ENCODE measurements at regions not wholly inside any gene's neighbourhood (a gene's known extent, or its start where the extent isn't known, plus 50 kb on each side); places are given as distances from the start of the nearest gene placed in this dataset.
"Not testable (repeated sequence)": the region's sequence is repeated elsewhere in the genome, so short reads cannot be mapped to it uniquely, and the experiment has no call there.

DNA sequence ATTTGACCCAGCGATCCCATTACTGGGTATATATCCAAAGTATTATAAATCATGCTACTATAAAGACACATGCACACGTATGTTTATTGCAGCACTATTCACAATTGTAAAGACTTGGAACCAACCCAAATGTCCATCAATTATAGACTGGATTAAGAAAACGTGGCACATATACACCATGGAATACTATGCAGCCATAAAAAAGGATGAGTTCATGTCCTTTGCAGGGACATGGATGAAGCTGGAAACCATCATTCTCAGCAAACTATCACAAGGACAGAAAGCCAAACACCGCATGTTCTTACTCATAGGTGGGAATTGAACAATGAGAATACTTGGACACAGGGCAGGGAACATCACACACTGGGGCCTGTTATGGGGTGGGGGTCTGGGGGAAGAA, 317.8 kb downstream of the TSHZ3 start:
- not testable (repeated sequence) for DNase-seq

DNA sequence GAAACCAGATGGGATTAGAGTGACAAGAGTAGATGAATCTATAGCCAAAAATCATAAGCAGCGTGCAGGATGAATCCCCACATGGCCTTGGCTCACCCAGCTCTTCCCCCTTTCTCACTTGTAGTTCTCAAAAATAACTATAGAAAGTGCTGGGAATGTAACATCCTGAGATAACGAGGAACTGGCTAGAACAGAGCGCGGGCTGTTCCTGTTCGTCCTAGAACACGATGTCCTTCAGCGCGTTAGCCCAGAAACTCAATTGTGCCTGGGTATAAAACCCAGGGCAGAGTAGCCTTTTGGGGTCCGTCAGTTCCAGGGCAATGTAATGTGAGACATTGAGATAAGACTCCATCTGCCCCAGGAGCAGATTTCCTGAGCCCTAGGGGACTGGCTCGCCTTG, 326.2 kb downstream of the TSHZ3 start:
- no peak for DNase-seq

DNA sequence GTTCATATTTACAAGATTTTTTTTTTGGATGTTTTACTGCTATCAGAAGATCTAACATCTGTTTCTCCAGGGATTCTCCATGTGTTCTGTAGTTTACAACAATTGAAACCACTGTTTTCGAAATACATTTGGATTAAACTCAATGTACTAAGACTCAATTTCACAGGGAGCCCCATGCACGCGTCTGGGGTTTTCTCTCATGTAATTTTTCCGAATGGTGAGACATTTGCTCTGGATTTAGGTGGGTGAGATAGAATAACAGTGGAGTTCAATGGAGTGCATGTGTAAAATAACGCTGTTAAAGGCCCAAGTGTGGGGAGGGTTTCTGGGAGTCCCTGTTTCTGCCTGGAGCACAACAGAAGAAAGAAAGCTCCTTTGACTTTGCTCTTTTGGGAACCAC, 330.3 kb downstream of the TSHZ3 start:
- no peak for DNase-seq

DNA sequence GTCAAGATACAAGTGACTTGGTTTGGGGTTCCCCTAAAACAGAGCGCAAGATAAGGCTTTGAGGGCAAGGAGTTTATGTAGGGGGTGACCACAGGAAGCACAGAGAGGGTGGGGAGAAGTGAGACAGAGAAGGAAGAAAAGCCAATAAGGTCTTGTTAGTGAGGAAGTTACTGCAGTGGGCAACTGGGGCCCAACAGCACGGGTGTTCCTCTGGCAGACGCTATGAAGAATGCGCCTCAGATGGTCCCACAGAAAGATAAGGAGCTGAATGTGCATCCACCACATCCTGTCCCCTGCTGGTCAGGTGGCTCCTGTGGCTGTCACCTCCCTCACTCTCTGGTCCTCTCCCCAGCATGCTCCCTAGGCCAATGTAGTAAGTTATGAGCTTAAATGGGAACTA, 333.5 kb downstream of the TSHZ3 start:
- peak in 1 of 5 experiments; percentile 14 for DNase-seq

DNA sequence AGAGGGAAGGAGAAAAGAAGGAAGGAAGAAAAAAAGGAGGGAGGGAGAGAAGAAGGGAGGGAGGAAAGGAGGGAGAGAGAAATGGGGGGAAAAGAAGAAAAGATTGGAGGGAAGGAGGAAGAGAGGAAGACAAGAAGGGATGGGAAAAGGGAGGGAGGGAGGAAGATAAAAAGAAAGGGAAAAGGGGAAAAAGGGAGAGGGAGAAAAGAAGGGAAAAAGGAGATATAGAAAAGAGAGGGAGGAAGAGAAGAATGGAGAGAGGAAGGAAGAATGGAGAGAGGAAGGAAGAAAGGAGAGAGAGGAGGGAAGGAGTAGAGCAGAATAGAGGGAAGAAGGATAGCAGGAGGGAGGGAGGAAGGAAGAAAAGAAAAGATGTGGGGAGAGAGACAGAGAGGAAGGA, 334.6 kb downstream of the TSHZ3 start:
- DNase-seq = no peak

DNA sequence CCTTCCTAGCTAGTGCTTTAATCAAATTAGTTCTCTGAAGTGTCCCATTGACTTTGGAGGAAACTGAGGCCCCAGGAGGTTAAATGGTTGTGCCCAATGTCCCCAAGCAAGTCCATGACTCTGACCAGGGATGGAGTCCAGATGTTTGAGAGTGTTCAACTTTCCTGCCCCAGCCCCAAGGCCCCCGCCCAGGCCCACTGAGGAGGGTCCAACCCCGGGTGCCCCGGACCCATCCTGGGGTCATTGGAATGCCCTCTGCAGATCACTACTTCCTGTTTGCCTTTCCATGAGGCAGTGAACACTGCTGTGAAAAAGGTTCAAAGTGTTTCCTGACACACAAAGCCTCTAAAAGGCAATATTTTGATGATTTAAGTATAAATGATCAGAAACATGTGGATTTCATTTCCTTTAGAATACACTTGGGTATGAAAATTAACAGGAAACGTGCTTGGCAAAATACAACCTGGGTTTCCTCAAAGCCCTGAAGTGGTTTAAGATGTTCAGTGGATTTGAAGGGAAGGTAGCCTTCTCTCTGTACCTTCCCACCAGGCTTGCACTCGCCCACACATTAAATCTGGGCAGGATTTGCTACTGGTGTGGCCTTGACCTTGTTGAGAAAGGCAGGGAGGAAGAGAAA, 335.7 kb downstream of the TSHZ3 start:
- DNase-seq = no peak

DNA sequence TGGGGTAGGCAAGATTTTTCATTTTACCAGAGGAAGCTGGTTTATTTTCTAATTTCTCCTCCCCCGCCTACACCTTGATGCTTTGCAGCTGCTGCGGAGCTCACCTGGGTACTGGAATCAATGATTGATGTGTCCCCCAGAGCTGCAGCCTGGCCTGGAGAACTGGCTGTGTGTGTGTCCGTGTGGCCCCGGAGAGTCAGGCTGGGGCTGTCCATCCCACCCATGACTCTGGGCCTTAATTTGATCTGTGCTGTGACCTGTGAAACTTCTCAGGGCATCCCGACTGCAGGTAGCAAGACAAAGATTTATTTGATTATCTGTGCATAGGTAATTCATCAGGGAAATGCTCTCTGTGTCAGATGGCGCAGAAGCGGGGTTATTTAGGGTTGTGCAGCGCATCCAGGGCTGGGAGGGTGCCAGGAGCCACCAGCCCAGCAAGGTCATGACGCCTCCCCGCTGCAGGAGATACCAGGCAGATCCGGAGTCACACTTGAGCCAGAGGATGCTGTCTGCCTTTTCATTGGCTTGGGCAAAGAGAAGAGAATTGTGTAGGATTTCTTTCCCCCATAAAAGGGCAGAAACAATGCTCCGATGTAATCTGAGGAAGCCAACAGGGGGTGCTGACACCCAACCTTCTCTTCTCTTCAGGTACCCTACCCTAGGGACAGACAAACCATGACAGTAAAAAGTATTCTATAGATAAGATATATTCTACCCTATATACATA, 346.6 kb downstream of the TSHZ3 start:
- no peak for DNase-seq

DNA sequence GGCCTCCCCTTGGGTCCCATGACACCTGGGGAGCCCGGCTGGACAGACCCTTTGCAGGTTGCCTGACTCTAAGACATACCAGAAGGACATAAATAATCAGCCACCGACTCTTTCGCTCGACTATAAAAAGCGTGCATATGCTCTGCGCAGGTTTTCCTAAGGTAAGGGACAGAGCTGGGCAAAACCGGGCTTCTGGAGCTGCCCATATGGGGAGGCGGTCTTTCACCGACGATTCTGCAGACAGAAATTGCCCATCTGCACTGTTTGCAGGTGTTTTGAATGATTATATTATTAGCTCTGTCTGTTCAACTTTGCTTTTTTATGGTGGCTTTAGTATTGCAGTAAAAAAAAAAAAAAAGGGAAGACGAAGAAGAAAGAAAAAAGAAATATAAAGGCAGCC, 347.2 kb downstream of the TSHZ3 start:
- no peak for DNase-seq

DNA sequence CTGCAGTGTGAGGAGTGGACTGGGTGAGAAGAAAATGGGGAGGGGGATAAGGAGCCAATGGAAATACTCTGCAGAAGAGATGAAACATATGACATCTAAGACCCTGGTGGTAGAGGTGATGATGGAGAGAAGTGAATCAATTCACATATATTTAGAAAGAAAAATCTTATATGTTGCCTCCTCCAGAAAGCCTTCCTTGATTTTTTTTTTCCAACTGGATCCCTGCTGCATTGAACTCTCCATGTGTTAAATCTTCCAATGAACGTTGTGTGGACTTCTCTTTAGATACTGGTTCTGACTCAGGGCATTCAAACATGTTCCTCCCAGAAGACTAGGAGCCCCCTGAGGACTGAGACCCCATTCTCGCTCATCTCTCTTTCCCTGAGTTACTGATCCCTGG, 348.3 kb downstream of the TSHZ3 start:
- DNase-seq = no peak

DNA sequence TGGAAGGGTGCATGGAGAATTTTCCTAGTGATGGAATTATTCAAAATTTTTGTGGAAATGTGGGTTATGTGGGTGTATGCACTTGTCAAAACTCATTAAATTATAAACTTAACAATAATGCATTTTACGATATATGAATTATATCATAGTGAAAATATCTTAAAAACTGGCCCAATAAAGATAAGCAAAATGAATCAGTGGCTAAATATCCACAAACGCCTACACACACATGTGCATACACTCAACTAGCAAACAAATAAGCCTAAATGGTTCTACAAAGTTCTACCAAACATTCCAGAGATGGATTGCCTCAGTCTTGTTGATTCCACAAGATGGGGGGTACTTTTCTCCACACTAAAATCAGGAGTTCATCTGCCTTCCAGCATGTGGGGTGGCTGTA, 349.5 kb downstream of the TSHZ3 start:
- no peak for DNase-seq

DNA sequence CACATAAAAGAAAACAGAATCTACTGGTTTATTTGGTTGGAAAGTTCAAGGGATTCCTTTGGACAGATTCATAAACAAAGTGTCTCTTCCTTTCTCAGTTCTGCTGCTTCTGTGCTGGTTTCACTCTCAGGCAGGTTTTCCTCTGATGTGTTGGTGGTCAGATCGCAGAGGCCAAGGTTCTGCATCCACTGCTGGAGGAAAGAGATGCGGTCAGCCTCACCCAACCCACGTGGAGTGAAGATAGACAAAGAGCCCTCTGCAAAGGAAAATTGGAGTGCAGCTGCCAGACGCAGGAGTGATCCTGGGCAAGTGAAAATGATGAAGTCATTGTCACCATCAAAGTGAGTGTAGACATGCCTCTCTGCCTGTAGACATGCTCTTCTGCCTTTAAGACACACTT, 352.0 kb downstream of the TSHZ3 start:
- no peak for DNase-seq

DNA sequence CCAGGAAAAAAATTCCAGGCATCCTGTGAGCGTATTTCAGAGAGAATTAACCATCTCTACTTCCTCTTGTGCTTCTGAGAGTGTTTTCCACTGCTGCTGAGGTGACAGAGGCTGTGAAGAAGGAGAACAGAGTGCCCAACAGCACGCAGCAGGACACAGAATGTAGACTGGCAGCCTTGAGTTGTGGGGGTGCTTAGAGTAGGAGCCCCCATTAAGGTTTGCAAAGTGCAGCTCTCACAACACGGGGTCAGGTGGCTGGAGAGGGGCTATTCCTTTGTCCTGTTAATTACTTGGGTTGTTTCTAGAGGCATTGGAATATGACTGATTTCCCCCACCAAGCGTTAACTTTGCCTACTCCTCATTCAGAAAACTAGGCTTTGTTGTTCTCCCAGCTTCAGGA, 370.6 kb downstream of the TSHZ3 start:
- no peak for DNase-seq

DNA sequence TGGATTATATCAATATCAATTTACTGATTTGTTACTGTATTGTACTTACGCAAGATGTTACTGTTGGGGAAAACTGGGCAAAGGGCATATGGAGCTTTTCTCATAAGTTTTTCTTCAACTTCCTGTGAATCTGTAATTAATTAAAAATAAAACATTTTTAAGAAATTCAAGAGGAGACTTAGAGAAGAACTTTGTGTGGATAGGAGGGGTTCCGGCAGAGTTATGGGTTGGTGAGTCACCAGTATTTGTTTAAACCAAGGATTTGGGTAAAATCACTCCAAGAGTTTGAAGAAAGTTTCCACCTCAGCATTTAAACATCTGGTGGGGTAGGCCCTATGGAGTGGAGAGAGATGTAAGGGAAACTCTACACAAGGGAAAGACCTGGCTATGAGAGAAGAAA, 379.6 kb downstream of the TSHZ3 start:
- no peak for DNase-seq

DNA sequence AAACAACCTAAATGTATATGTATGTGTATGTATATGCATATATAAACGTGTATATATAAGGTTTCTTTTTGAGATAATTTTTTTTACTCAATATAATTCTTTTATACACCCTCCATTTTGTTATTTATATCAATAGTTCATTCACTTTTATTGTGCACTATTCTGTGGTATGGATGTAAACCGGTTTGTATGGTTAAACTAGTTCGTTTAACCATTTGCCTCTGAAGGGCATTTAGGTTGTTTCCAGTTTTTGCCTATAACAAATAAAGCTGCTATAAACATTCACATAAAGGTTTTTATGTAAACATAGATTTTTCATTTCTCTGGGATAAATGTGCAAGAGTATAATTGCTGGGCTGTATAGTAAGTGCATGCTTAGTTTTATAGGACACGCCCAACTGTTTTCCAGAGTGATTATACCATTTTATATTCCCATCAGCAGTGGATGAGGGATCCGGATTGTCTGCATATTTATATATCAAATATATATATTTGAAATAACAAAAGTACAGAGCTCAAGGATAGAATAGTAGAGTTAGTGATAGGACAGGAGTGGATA, 380.3 kb downstream of the TSHZ3 start:
- DNase-seq = no peak

DNA sequence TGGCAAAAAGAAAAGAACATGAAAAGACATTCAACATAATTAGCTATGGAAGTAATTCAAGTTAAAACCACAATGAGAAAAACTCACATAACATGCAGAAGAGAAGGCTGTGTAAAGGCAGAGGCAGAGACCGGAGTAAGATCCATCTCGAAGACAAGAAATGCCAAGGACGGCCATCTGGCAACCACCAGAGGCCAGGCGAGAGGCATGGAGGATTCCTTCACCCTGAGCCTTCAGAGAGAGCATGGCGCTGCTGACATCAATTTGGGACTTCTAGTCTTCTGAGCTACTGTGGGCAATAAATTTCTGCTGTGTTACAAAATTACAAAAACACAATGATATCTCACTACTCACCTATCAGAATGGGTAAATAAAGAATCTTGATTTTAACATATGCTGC, 381.0 kb downstream of the TSHZ3 start:
- no peak for DNase-seq

DNA sequence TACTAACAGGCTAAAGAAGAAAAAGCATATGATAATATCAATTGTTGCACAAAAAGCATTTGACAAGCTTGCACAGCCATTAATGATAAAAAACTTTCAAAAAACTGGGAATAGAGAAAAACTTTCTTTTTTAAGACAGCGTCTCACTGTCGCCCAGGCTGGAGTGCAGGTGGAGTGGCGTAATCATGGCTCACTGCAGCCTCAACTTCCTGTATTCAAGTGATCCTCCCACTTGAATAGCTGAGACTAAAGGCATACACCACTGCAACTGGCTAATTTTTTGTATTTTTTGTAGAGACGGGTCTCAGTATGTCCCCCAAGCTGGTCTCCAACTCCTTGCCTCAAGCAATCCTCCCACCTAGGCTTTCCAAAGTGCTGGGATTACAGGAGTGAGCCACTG, 382.8 kb downstream of the TSHZ3 start:
- no peak for DNase-seq

DNA sequence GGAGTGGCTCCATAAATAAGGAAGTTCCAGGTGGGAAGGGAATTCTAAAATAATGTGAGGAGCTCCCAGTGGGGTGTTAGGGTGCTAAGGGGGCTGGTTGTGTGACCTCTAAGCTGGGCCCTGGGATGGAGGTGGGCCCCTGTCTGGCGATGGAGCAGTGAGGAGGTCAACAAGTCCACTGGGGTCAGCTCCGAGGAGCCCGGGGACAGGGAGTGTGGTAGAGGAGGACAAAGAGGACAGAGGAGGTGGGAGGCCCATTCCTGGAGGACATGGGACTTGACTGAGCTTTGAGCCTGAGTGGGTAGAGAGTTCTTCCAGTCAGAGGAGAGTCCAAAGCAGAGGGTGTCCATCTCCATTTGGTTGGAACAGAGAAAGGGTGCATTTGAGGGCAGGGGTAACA, 390.2 kb downstream of the TSHZ3 start:
- DNase-seq = no peak

DNA sequence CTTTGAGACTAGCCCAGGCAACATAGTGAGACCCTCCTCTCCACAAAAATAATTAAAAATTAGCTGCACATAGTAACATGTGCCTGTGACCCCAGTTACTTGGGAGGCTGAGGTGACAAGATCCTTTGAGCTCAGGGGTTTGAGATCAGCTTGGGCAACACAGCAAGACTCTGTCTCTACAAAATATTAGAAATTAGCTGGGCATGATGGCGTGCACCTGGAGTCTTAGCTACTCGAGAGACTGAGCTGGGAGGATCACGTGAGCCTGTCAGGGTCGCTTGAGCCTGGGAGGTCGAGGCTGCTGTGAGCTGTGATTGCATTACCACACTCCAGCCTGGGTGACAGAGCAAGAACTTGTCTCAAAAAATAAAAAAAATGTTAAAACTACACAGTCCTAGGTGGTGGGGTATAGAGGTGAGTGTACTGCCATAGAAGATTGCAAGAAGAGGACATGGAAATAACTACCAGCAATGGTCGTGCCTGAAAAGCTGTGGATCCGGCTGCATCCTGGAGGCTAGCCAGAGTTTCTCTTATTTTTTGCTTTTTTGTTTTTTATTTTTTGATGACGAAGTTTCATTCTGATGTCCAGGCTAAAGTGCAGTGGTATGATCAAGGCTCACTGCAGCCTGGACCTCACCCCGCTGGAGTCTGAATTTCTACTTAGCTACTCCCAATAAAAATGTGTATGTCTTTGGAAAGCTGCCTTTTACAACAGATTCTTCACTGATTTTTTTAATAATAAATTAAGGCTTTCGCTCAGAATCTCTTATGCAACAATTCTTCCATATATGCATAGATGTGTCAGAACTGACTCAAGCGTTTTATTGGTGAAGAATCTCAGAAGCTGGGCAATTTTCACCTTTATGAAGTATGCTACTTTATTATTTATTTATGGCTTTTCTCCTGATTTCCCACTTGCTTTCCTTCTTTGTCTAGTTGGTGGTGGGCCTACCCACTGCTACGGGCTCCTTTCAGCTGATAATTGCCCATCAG, 393.8 kb downstream of the TSHZ3 start:
- DNase-seq = no peak

DNA sequence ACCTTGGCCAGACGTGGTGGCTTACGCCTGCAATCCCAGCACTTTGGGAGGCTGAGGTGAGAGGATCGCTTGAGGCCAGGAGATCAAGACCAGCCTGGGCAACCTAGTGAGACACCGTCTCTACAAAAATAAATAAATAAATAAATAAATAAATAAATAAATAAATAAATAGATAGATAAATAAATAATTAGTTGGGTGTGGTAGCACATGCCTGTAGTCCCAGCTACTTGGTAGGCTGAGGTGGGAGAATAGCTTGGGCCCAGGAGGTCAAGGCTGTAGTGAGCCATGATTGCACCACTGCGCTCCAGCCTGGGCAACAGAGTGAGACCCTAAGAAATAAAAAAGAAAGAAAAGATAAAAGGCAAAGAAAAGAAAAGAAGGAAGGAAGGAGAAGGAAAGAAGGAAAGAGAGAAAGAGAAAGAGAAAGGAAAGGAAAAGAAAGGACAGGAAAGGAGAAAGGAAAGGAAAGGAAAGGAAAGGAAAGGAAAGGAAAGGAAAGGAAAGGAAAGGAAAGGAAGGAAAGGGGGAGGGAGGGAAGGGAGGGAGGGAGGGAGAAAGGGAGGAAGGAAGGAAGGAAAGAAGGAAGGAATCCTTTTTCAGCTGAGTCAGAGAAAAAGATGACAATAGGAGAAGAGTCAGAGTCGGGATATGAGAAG, 404.8 kb downstream of the TSHZ3 start:
- not testable (repeated sequence) for DNase-seq

DNA sequence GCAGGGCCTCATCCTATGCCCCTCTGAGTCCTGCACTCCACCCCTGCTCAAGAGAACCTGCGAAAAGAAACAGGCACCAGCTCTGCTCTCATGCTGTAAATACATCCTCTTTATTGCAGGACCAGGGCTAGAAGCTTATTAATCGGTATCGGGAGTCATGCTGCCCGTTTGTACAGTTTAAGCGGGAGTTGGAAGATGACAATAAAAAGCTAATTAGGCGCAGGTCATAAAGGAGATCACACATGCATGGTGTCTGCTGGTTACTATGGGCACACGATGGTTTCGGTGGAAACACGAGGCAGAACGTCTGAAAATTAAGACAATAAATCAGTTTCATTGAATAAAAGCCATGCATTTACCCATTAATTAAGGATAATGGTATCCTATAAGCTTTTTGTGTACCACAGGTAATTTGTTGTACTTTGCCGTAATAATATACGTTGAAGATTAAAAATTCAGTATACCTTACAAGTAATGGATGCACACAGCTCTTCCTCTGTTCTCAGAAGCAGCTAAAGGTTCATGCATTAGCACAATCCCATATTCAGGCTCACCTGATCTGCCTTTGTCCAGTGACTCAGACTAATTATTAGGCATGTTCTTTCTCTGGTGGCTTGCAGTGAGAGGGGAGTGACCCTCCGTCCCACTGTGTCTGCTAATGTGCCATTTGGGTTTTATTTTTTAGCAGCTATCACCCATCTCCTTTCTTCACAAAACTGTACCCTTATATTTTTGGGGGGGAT, 406.0 kb downstream of the TSHZ3 start:
- no peak for DNase-seq

DNA sequence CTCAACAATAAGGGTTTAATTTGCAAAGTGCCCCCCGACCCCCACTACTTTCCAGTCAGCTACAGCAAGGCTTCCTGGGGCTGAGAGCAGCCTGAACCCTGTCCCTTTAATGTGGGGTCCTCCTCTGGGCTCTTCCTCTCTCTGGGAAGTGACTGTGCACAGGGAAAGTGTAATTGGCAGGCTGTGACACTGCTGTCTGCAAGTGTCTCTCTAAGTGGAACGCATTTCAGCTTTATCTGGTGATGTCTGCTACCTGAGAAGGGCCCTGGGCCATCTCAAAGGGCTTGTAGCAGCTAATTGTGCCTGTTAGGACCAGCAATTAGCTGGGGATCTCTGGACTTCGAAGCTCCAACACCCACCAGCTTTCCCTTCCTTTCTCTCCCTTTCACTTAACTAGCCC, 406.6 kb downstream of the TSHZ3 start:
- no peak for DNase-seq

DNA sequence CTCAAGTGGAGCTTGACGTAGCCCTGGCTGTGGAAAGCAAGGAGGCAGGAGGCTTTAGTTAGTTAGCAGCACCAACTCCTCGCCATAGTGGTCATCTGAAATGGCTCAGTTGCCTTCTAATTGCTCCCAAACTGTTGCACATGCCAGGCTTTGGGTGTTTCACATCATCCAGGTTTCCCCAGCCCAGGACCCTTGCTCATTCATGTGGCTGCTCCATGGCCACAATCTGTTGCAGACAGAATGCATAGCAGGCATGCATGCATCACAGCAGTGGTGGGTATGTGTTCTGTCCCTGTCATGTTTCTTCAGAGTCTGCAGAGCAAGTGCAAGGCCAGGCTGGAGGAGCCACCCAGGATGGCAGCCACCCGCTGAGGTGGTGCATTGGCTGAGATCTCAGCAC, 407.6 kb downstream of the TSHZ3 start:
- no peak for DNase-seq
